Suppressor macrophage treated with lipopolysaccharide for 4 hours (primary cell): ENCODE measurements at regions not wholly inside any gene's neighbourhood (a gene's known extent, or its start where the extent isn't known, plus 50 kb on each side); places are given as distances from the start of the nearest gene placed in this dataset.

Experiments
- DNase-seq: peaks from one replicate; pipeline ENCODE4 v3.0.0-alpha.2; 2020

GRCh38 chr3:153032891-153033290, 129.1 kb upstream of the RAP2B start:
- DNase-seq: peak; percentile 27

- DNase-seq: no peak
Measured at GRCh38 chr3:153036846-153037245, 125.2 kb upstream of the RAP2B start.

GRCh38 chr3:153038367-153038766, 123.7 kb upstream of the RAP2B start:
- DNase-seq: no peak

- DNase-seq: no peak
Measured at GRCh38 chr3:153038779-153039178, 123.2 kb upstream of the RAP2B start.

GRCh38 chr3:153041181-153041580, 120.8 kb upstream of the RAP2B start:
- peak; percentile 21 for DNase-seq

GRCh38 chr3:153042088-153042487, 119.9 kb upstream of the RAP2B start:
- DNase-seq: peak; percentile 23

- DNase-seq: peak; percentile 49
Measured at GRCh38 chr3:153043729-153044328, 118.2 kb upstream of the RAP2B start.

GRCh38 chr3:153045150-153045549, 116.9 kb upstream of the RAP2B start:
- DNase-seq: no peak

- DNase-seq: no peak
Measured at GRCh38 chr3:153050978-153051377, 111.0 kb upstream of the RAP2B start.

- peak; percentile 64 for DNase-seq
Measured at GRCh38 chr3:153051427-153052095, 110.5 kb upstream of the RAP2B start.

GRCh38 chr3:153052096-153052460, 109.9 kb upstream of the RAP2B start:
- peak; percentile 75 for DNase-seq

- no peak for DNase-seq
Measured at GRCh38 chr3:153055217-153055616, 106.8 kb upstream of the RAP2B start.

GRCh38 chr3:153055779-153056178, 106.2 kb upstream of the RAP2B start:
- DNase-seq: no peak

- peak; percentile 40 for DNase-seq
Measured at GRCh38 chr3:153058031-153058688, 103.9 kb upstream of the RAP2B start.

GRCh38 chr3:153060346-153060745, 101.7 kb upstream of the RAP2B start:
- DNase-seq: no peak

- DNase-seq: no peak
Measured at GRCh38 chr3:153061938-153062528, 100.0 kb upstream of the RAP2B start.

- no peak for DNase-seq
Measured at GRCh38 chr3:153063337-153063736, 98.7 kb upstream of the RAP2B start.

GRCh38 chr3:153066983-153067382, 95.0 kb upstream of the RAP2B start:
- no peak for DNase-seq

GRCh38 chr3:153069598-153070510, 92.2 kb upstream of the RAP2B start:
- DNase-seq: peak; percentile 77

- no peak for DNase-seq
Measured at GRCh38 chr3:153070511-153070868, 91.5 kb upstream of the RAP2B start.

- DNase-seq: no peak
Measured at GRCh38 chr3:153072382-153072781, 89.6 kb upstream of the RAP2B start.

GRCh38 chr3:153072856-153073255, 89.2 kb upstream of the RAP2B start:
- DNase-seq: no peak

- DNase-seq: no peak
Measured at GRCh38 chr3:153073636-153074035, 88.4 kb upstream of the RAP2B start.
